IPS-11a (cell line): ENCODE measurements at regions not wholly inside any gene's neighbourhood (a gene's known extent, or its start where the extent isn't known, plus 50 kb on each side); places are given as distances from the start of the nearest gene placed in this dataset.

Source experiments
- H3K4me3 ChIP-seq: one replicate; pipeline ENCODE4 v1.5.1; 2013; ENCODE audit warnings: low read depth, low read length, control low read depth

DNA sequence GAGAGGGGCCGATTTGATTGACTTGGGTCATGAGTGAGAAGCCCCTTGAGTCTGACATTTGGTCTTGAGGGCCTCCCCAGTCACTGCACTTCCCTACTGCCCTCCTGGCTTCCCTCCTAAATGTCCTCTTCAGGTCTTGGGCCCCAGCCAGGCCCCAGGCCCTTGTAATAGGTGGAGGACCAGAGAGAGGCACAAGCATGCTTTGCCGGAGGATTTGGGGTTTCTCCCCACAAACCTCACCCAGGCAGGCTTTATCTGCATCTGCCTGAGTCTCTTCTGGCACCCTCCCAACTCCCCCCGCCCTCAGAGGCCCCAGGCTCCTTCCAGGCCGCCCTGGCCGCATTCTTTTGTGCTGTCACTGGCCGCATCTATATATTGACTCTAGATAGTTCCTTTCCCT, 270.7 kb downstream of the HAUS1 start:
- no peak overlapping the region for H3K4me3 ChIP-seq

DNA sequence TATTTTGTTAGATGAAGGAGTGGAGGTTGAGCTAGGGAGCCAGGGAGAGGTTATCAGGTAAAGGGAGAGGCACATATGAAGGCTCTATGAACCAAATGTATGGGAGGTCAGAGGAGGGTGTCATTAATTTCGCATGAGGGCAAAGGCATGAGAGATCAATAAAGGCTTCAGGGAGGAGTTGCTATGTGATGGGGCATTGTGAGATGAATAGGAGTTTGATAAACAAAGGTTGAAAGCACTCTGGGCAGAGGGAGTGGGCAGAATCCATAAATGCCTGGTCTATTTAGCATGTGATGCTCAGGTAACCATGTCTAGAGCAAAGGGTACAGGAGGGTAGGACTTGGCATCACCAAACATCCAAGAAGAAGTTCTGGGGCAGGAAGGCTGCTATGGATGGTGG, 273.4 kb downstream of the HAUS1 start:
- no peak overlapping the region for H3K4me3 ChIP-seq

DNA sequence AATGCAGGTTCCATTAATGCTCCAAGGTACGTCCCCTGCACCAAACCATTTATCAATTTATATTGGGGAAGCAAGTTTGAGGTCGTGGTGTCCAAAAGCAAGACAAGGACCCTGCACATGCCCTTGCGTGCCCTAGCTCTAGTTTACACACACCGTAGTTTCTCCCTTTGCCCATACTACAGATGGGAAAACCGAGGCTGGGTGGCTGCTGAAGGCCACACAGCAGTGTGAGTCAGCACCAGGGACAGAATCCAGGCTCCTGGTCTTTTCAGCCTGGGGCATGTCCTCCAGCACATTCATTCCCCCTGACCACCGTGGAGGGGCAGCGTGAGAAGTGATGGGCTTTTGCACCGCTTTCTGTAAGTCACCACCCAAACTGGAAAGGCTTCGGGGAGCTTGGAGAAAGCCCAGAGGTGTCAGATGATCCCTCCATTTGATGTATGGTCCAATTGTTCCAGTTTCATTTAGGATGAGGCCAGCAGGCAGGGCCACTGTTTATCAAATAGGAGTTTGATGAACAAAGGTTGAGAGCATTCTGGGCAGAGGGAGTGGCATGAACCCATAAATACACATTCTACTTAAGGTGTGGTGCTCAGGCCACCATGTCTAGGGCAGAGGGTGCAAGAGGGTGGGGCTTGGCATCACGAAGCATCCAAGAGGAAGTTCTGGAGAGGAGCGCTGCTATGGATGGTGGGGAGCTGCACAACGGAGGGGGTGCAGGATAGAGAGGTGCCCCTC, 274.1 kb downstream of the HAUS1 start:
- H3K4me3 ChIP-seq = no peak overlapping the region

DNA sequence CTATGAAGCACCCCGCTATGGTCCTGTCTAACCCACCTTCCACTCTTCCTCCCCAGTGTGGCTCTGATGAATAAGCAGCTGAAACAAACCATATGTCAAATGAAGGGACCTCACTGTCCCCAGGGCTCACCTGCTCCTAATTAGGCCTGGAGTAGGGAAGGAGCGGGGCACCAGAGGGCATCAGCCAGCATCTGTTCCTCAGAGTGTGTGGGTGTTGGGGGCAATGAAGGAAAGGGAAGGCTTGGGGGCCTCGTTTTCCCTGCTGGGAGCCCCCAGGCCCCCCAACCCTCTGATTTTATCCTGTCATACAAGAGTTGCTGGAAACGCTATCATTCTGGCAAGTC, 274.7 kb downstream of the HAUS1 start:
- H3K4me3 ChIP-seq = no peak overlapping the region

DNA sequence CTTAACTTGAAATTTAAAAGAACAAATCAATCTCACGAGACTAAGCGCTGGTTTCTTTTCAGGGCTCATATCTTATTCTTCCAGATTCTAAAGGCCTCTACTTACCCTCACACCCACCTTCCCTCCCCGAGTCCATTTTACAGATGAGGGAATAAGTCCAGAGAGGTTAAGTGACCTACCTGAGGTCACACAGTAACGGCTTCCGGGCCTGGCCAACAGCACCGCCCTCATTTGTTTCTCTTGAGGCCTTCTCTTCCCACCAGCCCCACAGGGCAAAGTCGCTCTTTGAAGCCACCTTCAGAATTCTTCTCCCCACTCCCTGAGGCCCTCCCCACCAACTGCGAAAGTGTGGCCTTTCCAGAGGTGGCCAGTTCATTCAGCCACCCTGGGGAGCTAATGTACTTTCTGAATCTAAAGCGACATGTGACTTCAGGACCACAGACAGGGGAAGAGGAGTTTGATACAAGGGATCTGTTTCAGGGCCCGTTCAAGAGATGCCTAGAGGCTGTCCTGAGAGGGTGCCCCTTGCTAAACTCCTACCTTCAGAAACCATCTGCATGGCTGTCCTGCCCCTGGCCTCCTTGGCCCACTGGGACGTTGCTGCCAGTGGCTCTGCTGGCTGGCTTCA, 275.3 kb downstream of the HAUS1 start:
- no peak overlapping the region for H3K4me3 ChIP-seq

DNA sequence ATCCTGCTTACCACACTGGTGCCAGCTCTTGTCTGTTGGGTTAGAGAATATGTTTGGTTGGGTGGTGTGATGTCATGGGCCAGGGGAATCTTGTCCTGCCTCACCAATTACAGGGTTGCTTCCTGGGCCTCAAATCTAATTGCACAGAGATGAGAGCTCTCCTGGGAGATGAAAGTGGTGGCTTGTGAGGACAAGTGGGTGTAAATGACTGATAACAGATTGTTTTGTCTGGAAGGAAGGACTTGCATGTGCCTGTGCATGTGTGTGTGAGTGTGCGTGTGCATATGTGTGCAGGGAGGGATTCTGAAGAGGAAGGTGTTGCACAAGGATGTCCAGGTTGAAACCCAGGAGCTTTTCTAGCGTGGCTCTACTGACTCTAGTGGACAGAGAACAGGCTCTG, 271.9 kb downstream of the LOXHD1 start:
- no peak overlapping the region for H3K4me3 ChIP-seq

DNA sequence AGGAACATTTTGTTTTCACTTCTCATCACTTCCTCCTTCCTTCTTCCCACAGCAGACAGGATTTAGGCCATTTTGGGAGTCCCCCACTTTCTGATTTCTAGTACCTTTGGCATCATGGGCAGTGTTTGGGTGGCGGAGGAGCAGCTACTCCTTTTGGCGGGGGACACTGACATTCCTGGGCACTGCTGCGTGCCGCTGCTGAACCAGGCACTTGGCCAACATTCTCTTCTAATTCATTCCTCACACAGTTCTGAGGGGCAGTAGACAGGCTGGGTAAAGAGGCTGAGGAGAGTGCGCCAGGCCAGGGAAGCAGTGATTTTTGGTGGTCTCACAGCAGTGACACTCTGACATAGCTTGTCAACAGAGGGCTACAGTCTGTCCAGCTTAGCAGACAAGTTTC, 270.2 kb downstream of the LOXHD1 start:
- H3K4me3 ChIP-seq = no peak overlapping the region

DNA sequence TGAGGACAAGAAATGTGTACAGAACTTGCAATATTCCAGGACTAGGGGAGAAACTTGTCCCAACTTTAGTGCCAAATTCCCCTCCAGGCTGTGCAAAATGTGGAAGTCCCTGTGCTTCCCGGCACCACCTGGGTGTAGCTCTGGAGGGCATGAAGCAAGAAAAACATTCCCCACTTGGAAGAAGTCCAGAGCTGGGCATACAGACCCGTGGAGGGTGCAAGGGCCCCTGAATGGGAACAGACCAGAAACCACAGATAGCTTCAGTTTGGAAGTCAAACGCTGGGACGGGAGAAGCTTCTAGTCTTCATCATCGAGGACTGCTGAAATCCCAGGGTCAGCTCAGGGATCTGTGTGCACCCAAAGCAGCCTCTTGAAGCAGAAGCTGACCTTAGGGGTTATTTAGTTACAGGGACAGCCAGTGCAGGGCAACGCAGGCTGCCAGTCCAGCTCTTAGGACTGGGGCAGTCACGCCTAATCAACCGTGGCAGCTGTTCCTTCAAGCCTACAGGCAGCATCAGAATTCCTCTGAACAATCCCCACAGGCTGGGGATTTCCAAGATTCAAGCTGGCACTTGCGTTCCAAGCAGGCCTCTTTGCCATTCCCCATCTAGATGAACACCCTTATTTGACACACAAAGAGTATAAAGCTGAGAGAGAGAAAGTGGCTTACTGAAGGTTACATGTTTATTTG, 269.4 kb downstream of the LOXHD1 start:
- H3K4me3 ChIP-seq = no peak overlapping the region

DNA sequence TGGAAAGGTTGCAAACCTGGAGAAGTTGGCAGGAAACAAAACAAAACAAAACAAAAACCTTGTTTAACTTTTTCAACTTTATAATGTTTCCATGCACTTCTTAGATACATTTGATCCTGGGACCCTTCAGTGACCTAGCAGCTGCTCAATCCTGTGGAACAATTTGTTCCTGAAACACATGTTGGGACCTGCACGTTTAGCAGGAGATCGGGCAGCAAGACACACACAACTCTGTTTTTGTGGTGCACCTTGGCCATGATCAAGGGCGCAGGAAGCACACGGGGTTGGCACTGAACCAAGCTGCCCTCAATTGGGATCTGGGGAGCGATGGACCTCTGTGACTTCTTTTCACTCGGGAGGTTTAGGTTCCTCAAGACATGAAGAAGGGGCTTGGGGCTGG, 268.7 kb downstream of the LOXHD1 start:
- H3K4me3 ChIP-seq = no peak overlapping the region

DNA sequence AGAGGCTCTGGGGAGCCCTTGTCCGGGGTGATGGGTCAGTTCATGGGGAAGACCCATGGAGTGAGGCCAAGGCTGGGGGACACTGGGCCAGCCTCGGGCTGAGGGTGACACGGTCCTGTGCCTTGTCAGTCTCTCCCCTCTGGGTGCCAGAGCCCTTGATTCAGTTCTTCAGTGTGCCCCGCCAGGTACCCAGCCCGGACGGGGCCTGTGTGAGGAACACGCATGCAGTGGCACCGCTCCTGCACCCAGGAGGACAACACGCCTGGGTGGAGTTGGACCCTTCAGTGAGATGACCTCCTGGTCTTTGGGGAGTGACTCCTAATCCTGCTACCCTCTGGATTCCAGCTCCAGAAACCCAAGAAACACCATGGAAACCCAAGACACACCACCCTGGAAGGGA, 264.4 kb downstream of the LOXHD1 start:
- H3K4me3 ChIP-seq = no peak overlapping the region

DNA sequence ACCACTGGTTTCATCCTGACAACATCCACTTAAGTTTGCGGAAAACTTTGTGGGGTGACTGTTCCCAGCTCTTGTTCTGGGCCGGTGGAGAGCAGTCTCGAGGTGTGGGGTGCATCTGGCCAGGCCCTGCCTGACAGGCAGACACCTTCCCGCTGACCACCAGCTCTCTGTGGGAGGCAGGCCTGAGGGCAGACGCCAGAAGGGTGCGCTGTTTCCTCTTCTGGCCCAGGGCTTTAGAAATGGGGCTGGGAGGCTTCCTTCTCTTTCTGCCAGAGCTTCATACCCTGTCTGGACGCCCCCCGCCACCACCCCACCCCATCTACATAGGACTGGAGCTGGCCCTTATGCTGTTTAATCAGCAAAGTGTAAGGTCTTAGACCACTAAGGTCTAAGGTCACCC, 263.8 kb downstream of the LOXHD1 start:
- no peak overlapping the region for H3K4me3 ChIP-seq

DNA sequence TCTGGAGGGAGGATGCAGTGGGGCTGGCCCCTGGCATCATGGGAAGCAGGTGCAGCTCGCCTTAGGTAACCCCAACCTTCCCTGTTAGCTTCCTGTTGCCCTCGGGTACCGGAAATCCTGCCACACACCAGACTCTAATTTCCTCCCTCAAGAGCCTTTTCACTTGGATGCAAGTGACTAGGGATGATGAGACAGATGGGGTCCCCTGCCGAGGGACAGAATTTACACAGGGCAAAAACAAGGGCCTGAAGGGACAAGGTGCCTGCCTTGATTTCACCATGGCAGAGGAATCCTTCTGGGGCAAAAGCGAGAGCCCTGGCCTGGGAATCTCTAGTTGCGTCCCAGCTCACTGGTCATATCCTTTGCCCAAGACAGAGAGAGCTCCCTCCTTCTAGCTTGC, 263.1 kb downstream of the LOXHD1 start:
- H3K4me3 ChIP-seq = no peak overlapping the region

DNA sequence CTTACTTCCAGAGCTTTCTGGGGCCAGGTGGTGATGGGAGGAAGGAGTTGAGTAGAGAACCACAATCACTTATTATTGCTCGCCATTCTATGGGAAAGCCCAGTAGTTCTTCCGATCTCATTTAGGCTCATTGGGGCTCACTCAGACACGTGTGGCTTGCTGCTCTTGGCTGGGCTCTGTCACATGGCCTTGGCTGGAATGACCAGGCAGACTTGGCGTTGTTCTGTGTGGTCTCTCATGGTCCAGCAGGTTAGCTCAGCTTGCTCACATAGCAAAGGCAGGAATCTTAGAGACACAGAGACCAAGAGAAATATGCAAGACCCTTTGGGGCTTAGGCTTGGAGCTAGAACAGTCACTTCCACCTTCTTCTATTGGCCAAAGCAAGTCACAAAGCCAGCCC, 261.2 kb downstream of the LOXHD1 start:
- H3K4me3 ChIP-seq = no peak overlapping the region

DNA sequence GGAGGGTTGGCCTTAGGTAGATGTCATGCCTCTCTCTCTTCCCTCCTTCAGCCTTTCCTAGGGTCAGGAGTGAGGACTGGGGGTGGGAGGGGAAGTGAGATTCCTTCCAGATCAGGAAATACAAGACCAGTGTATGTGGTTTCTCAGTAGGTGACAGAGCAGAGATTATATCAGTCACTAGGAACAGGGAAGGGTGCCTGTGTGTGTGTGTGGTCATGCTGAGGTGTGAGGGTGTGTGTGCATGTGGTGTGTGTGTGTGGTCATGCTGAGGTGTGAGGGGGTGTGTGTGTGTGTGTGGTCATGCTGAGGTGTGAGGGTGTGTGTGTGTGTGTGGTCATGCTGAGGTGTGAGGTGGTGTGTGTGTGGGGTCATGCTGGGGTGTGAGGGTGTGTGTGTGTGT, 259.8 kb downstream of the LOXHD1 start:
- H3K4me3 ChIP-seq = no peak overlapping the region

DNA sequence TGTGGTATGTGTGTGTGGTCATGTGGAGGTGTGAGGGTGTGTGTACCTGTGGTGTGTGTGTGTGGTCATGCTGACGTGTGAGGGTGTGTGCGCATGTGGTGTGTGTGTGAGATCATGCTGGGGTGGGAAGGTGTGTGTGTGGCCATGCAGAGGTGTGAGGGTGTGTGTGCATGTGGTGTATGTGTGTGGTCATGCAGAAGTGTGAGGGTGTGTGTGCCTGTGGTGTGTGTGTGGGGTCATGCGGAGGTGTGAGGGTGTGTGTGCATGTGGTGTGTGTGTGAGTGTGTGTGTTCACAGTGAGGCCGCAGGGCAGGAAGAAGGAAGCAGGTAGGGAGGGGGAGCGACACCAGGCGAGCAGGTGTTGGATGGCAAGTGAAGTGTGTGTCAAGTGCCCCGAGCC, 259.0 kb downstream of the LOXHD1 start:
- no peak overlapping the region for H3K4me3 ChIP-seq

DNA sequence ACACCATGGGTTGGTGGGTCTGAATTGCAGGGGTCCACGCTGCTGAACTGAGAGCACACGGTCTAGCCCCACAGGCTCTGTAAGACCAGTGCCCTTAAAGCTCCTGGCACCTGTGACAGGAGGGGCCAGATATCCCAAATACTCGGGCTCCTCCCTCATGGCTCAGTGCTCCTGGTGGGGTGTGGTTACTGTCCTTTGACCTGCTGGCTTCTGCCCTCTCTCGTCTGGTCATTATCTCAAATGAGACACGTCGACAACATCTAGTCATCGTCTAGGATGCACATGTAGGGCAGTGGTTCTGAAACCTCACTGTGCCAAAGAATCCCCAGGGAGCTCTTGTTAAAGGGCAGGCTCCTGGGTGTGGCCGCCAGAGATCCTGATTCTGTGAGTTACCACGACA, 258.4 kb downstream of the LOXHD1 start:
- H3K4me3 ChIP-seq = no peak overlapping the region

DNA sequence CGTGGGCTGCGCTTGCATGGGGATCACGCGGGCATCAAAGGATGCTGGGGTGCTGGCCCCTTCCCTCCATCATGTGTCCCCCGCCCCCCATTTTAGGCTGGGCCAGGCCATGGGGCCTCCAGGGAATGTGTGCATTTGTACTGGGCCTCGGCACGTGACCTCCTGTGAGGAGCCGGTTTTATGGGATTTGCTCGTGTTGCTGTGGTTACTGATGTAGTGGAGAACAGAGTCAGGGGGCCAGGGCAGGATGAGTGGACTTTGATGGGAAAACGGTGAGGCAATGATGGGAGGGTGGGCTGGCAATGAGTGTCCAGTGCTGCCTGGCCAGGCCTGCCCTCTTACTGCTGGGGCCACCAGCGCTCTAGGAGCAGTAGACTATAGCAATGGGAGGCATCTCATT, 257.7 kb downstream of the LOXHD1 start:
- no peak overlapping the region for H3K4me3 ChIP-seq

DNA sequence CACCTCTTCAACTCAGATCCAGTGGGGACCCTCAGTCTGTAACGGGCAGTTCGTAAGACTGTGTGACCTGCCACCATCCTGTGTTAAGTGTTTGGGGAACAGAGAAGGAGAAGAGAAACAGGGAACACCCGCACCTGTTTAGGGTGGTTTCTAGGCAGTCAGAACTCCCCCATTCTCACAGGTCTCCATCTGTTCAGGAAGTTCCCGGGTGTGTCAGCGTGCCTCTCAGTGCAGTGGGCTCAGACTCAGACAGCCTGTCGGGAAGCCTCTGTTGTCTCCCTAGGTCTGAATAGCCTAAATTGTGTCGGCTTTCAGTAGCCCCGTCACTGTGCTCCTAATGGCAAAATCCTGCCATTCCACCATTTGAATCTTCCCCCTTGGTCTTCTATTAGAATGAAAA, 256.6 kb downstream of the LOXHD1 start:
- H3K4me3 ChIP-seq = no peak overlapping the region

DNA sequence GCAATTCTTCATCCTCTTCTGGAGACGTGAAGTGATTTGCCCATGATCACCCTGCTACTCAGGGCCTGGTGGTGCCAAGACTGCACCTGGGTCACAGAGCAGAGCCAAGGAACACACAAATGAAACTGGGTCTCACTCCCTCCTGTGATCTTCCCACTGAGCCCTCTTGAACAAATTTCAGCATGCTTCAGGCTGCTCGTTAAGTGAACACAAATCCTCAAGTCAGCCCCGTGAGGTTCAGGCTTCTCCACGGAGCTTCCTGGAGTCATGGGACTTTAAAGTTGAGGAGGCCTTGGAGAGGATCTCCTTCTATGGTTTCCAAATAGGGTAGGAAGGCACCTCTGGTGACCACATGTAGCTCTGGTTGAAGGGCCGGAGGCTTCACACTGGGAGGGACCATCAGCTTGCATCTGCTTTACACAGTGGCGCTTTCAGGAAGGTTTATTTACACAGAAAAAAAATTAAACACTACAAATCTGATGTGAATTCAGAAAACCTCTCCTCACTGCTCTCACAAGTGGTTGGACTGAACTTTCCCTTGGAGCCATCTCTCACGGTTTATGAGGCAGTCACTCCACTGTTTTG, 255.4 kb downstream of the LOXHD1 start:
- H3K4me3 ChIP-seq = no peak overlapping the region

DNA sequence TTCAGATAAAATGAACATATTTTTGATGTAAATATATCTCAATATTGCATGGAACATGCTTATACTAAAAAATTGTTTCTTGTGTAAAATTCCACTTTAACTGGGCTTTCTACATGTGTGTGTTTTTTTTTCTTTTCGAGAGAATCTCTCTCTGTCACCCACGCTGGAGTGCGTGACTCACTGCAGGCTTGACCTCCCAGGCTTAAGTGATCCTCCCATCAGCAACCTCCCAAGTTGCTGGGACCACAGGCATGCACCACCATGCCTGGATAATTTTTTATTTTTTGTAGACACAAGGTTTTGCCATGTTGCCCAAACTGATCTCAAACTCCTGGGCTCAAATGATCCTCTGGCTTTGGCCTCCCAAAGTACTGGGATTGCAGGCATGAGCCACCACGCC, 254.6 kb downstream of the LOXHD1 start:
- H3K4me3 ChIP-seq = no peak overlapping the region

DNA sequence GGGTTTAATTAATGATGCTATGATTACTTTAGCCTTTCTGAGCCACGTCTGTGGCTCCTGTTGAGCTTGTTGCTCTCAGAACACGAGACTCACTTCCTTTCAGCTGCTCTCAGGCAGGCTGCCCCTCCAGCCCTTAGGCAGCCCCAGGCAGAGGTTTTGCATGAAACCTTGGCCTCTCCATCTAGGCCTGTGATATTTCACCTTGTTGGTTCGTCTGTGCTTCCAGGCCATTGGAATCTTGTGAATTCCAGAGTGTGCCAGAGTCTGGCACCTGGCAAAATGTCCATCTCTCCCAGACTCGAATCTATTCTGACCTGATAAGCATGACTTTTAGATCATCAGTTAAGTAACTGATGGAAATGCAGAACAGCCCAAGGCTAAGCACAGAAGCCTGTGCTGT, 254.1 kb downstream of the LOXHD1 start:
- H3K4me3 ChIP-seq = no peak overlapping the region
